ENCODE measurements at regions not wholly inside any gene's neighbourhood (a gene's known extent, or its start where the extent isn't known, plus 50 kb on each side); places are given as distances from the start of the nearest gene placed in this dataset.

- ChIA-PET POLR2A (no interaction called here), CTCF (no interaction called here)
- TF ChIP-seq ZNF560 (tag by site-specific recombination; IDR thresholded peaks at IDR 0.05; ENCODE audit: borderline replicate concordance) (no peak), ZNF426 (tag by site-specific recombination; IDR thresholded peaks at IDR 0.05) (no peak), ZNF362 (tag by site-specific recombination; IDR thresholded peaks at IDR 0.05) (no peak), ZNF292 (tag by site-specific recombination; IDR thresholded peaks at IDR 0.05; ENCODE audit: borderline replicate concordance, low read depth) (no peak), ZNF529 (tag by site-specific recombination; IDR thresholded peaks at IDR 0.05; ENCODE audit: insufficient replicate concordance) (no peak), ZBTB11 (tag by site-specific recombination; conservative IDR thresholded peaks at IDR 0.05; ENCODE audit: low read depth) (no peak), ZNF660 (tag by site-specific recombination; IDR thresholded peaks at IDR 0.05) (no peak), ZBTB10 (tag by site-specific recombination; IDR thresholded peaks at IDR 0.05) (no peak), ZBTB1 (tag by site-specific recombination; IDR thresholded peaks at IDR 0.05) (no peak), ZEB2 (tag by site-specific recombination; IDR thresholded peaks at IDR 0.05) (no peak), ZNF10 (tag by site-specific recombination; IDR thresholded peaks at IDR 0.05) (no peak), ZNF692 (tag by site-specific recombination; IDR thresholded peaks at IDR 0.05) (no peak), ZNF776 (tag by site-specific recombination; IDR thresholded peaks at IDR 0.05; ENCODE audit: borderline replicate concordance) (no peak), ZNF302 (tag by site-specific recombination; IDR thresholded peaks at IDR 0.05; ENCODE audit: low read depth) (no peak), ZNF169 (tag by site-specific recombination; IDR thresholded peaks at IDR 0.05) (no peak), WT1 (tag by site-specific recombination; IDR thresholded peaks at IDR 0.05) (no peak), KLF7 (tag by site-specific recombination; IDR thresholded peaks at IDR 0.05; ENCODE audit: borderline replicate concordance) (no peak), ZFP37 (tag by site-specific recombination; IDR thresholded peaks at IDR 0.05) (no peak)
Observed at GRCh38 chr4:158313566-158313965, 103.3 kb downstream of the TMEM144 start.

More at GRCh38 chr4:158313566-158313965, 103.3 kb downstream of the TMEM144 start:
- H3K4me3 ChIP-seq (ENCODE audit: low read depth, low read length), result no peak overlapping the region
- H3K9me3 ChIP-seq (ENCODE audit: control insufficient read depth, insufficient read depth, low read depth, low read length), result no peaks in the 10 kb centered on the region
- no peaks in the 10 kb centered on the region for H3K36me3 ChIP-seq (ENCODE audit: control insufficient read depth in 2 of 2, insufficient read depth in 1 of 2, low read length in 2 of 2)
- no peaks in the 10 kb centered on the region for H3K4me1 ChIP-seq (ENCODE audit: control insufficient read depth, insufficient read depth, low read length)
- H3K27ac ChIP-seq (ENCODE audit: extremely low read depth, low read depth, low read length), result no peak overlapping the region
